ENCODE measurements at regions not wholly inside any gene's neighbourhood (a gene's known extent, or its start where the extent isn't known, plus 50 kb on each side); places are given as distances from the start of the nearest gene placed in this dataset.

- Histone ChIP-seq H3K4me1 (no peaks in the 10 kb centered on the region), H3K27me3 (ENCODE audit: low read depth) (no peaks in the 10 kb centered on the region), H3K27ac (replicated peaks) (no peak overlapping the region), H3K36me3 (no peaks in the 10 kb centered on the region), H3K9me3 (replicated peaks) (no peaks in the 10 kb centered on the region), H3K4me3 (no peak overlapping the region)
- DNase-seq, result no peak
- intact Hi-C loops (cut with micrococcal nuclease), result no loop called here
- no peak for TF ChIP-seq CTCF (IDR thresholded peaks at IDR 0.05; ENCODE audit: borderline replicate concordance)
Observed at GRCh38 chr15:38195191-38195901, 57.3 kb upstream of the SPRED1 start.

GRCh38 chr15:38196076-38196475 lies 56.6 kb upstream of the SPRED1 start:
- no peaks in the 10 kb centered on the region for H3K27me3 ChIP-seq (ENCODE audit: low read depth)

GRCh38 chr15:38197553-38197952 lies 55.1 kb upstream of the SPRED1 start:
- no peak for DNase-seq
- peaks cover 14% of the 10 kb centered on the region for H3K4me1 ChIP-seq
- H3K27me3 ChIP-seq (ENCODE audit: low read depth), result no peaks in the 10 kb centered on the region
- H3K9me3 ChIP-seq (replicated peaks), result no peaks in the 10 kb centered on the region
- no peak overlapping the region for H3K4me3 ChIP-seq
- TF ChIP-seq CTCF (IDR thresholded peaks at IDR 0.05; ENCODE audit: borderline replicate concordance), result no peak
- intact Hi-C loops (cut with micrococcal nuclease), result no loop called here
- no peak overlapping the region for H3K27ac ChIP-seq (replicated peaks)
- no peaks in the 10 kb centered on the region for H3K36me3 ChIP-seq

More at GRCh38 chr15:38196076-38196475, 56.6 kb upstream of the SPRED1 start:
- peaks cover 1% of the 10 kb centered on the region for H3K4me1 ChIP-seq
- intact Hi-C loops (cut with micrococcal nuclease), result no loop called here
- H3K36me3 ChIP-seq, result no peaks in the 10 kb centered on the region
- no peak overlapping the region for H3K4me3 ChIP-seq
- DNase-seq, result no peak
- no peaks in the 10 kb centered on the region for H3K9me3 ChIP-seq (replicated peaks)
- no peak for TF ChIP-seq CTCF (IDR thresholded peaks at IDR 0.05; ENCODE audit: borderline replicate concordance)
- no peak overlapping the region for H3K27ac ChIP-seq (replicated peaks)

- H3K9me3 ChIP-seq (replicated peaks), result no peaks in the 10 kb centered on the region
- peaks cover 33% of the 10 kb centered on the region for H3K4me1 ChIP-seq
- no peak for TF ChIP-seq CTCF (IDR thresholded peaks at IDR 0.05; ENCODE audit: borderline replicate concordance)
- DNase-seq, result no peak
- H3K4me3 ChIP-seq, result no peak overlapping the region
- no peaks in the 10 kb centered on the region for H3K27me3 ChIP-seq (ENCODE audit: low read depth)
- no peaks in the 10 kb centered on the region for H3K36me3 ChIP-seq
- H3K27ac ChIP-seq (replicated peaks), result peak overlapping the region; percentile 39
- intact Hi-C loops (cut with micrococcal nuclease), result no loop called here
Observed at GRCh38 chr15:38201714-38202113, 50.9 kb upstream of the SPRED1 start.

- no peak for DNase-seq
- no peak for TF ChIP-seq CTCF (IDR thresholded peaks at IDR 0.05; ENCODE audit: borderline replicate concordance)
- intact Hi-C loops (cut with micrococcal nuclease), result no loop called here
- H3K4me1 ChIP-seq, result peaks cover 40% of the 10 kb centered on the region
- H3K36me3 ChIP-seq, result no peaks in the 10 kb centered on the region
- no peaks in the 10 kb centered on the region for H3K9me3 ChIP-seq (replicated peaks)
- no peaks in the 10 kb centered on the region for H3K27me3 ChIP-seq (ENCODE audit: low read depth)
- H3K27ac ChIP-seq (replicated peaks), result no peak overlapping the region
- H3K4me3 ChIP-seq, result no peak overlapping the region
Observed at GRCh38 chr15:38202361-38202760, 50.3 kb upstream of the SPRED1 start.
